ENCODE measurements at regions not wholly inside any gene's neighbourhood (a gene's known extent, or its start where the extent isn't known, plus 50 kb on each side); places are given as distances from the start of the nearest gene placed in this dataset.

- no peaks in the 10 kb centered on the region for H3K4me1 Mint-ChIP-seq
- H3K4me3 Mint-ChIP-seq: no peak overlapping the region
- H3K27ac Mint-ChIP-seq: no peak overlapping the region
- no peaks in the 10 kb centered on the region for H3K9me3 Mint-ChIP-seq
- TF ChIP-seq CTCF (IDR thresholded peaks at IDR 0.05): no peak
- no peak for DNase-seq
- H3K27me3 Mint-ChIP-seq (ENCODE audit: low read depth, poor library complexity): no peaks in the 10 kb centered on the region
- no peaks in the 10 kb centered on the region for H3K36me3 Mint-ChIP-seq (ENCODE audit: low read depth)
These were observed 112.2 kb downstream of the SLITRK5 start for GRCh38 chr13:87783366-87783765.

GRCh38 chr13:87788363-87788762, 117.2 kb downstream of the SLITRK5 start:
- no peak for TF ChIP-seq CTCF (IDR thresholded peaks at IDR 0.05)
- H3K27ac Mint-ChIP-seq: no peak overlapping the region
- H3K9me3 Mint-ChIP-seq: no peaks in the 10 kb centered on the region
- H3K27me3 Mint-ChIP-seq (ENCODE audit: low read depth, poor library complexity): no peaks in the 10 kb centered on the region
- H3K4me3 Mint-ChIP-seq: no peak overlapping the region
- H3K4me1 Mint-ChIP-seq: no peaks in the 10 kb centered on the region
- DNase-seq: no peak
- no peaks in the 10 kb centered on the region for H3K36me3 Mint-ChIP-seq (ENCODE audit: low read depth)

- H3K27me3 Mint-ChIP-seq (ENCODE audit: low read depth, poor library complexity): no peaks in the 10 kb centered on the region
- H3K27ac Mint-ChIP-seq: no peak overlapping the region
- no peak overlapping the region for H3K4me3 Mint-ChIP-seq
- no peaks in the 10 kb centered on the region for H3K9me3 Mint-ChIP-seq
- TF ChIP-seq CTCF (IDR thresholded peaks at IDR 0.05): no peak
- no peaks in the 10 kb centered on the region for H3K4me1 Mint-ChIP-seq
- H3K36me3 Mint-ChIP-seq (ENCODE audit: low read depth): no peaks in the 10 kb centered on the region
- DNase-seq: no peak
These were observed 121.7 kb downstream of the SLITRK5 start for GRCh38 chr13:87792878-87793277.

GRCh38 chr13:87798536-87798935, 127.4 kb downstream of the SLITRK5 start:
- Mint-ChIP-seq H3K27me3 (ENCODE audit: low read depth, poor library complexity) (no peaks in the 10 kb centered on the region), H3K4me3 (no peak overlapping the region), H3K36me3 (ENCODE audit: low read depth) (no peaks in the 10 kb centered on the region), H3K9me3 (no peaks in the 10 kb centered on the region), H3K27ac (no peak overlapping the region), H3K4me1 (no peaks in the 10 kb centered on the region)
- TF ChIP-seq CTCF (IDR thresholded peaks at IDR 0.05): no peak
- DNase-seq: no peak

GRCh38 chr13:87810391-87810801, 139.2 kb downstream of the SLITRK5 start:
- Mint-ChIP-seq H3K4me3 (peak overlapping the region; percentile 81), H3K4me1 (no peaks in the 10 kb centered on the region), H3K9me3 (no peaks in the 10 kb centered on the region), H3K27ac (no peak overlapping the region), H3K27me3 (ENCODE audit: low read depth, poor library complexity) (no peaks in the 10 kb centered on the region), H3K36me3 (ENCODE audit: low read depth) (no peaks in the 10 kb centered on the region)
- TF ChIP-seq CTCF (IDR thresholded peaks at IDR 0.05): no peak
- DNase-seq: peak; percentile 8

- Mint-ChIP-seq H3K36me3 (ENCODE audit: low read depth) (no peaks in the 10 kb centered on the region), H3K4me1 (no peaks in the 10 kb centered on the region), H3K27me3 (ENCODE audit: low read depth, poor library complexity) (no peaks in the 10 kb centered on the region), H3K27ac (no peak overlapping the region), H3K4me3 (no peak overlapping the region), H3K9me3 (no peaks in the 10 kb centered on the region)
- TF ChIP-seq CTCF (IDR thresholded peaks at IDR 0.05): no peak
- no peak for DNase-seq
These were observed 139.8 kb downstream of the SLITRK5 start for GRCh38 chr13:87810920-87811344.
